SK-N-SH treated with all-trans-retinoic acid at 6 μM for 48 hours (cell line): ENCODE measurements at regions not wholly inside any gene's neighbourhood (a gene's known extent, or its start where the extent isn't known, plus 50 kb on each side); places are given as distances from the start of the nearest gene placed in this dataset.

Source experiments
- ATAC-seq: fragments of 200-7000 bp; cut with Tn5 transposase; 3 replicates; pipeline ENCODE4 v1.9.1; 2020; ENCODE audit warnings: mild to moderate bottlenecking, moderate library complexity
- ARNTL ChIP-seq: fragments of 450-650 bp; formaldehyde crosslinking; IDR thresholded peaks from 2 replicates; pipeline ENCODE4 v1.5.0; 2020; ENCODE audit warnings: low read depth, mild to moderate bottlenecking, moderate library complexity, borderline replicate concordance
- BACH2 ChIP-seq: fragments of 250-450 bp; sonication (Bioruptor Pico); IDR thresholded peaks from 2 replicates; pipeline ENCODE4 v1.9.0; 2021; ENCODE audit warnings: mild to moderate bottlenecking, borderline replicate concordance
- CSDC2 ChIP-seq: fragments of 250-450 bp; sonication (Bioruptor Pico); IDR thresholded peaks from 2 replicates; pipeline ENCODE4 v1.5.0; 2020; ENCODE audit warnings: mild to moderate bottlenecking, moderate library complexity
- ESRRG ChIP-seq: fragments of 250-450 bp; sonication (Bioruptor Pico); IDR thresholded peaks from 2 replicates; pipeline ENCODE4 v1.6.1; 2021; ENCODE audit warnings: mild to moderate bottlenecking
- GLIS3 ChIP-seq: fragments of 250-450 bp; sonication (Bioruptor Pico); IDR thresholded peaks from 2 replicates; pipeline ENCODE4 v1.5.0; 2020; ENCODE audit warnings: mild to moderate bottlenecking, moderate library complexity
- ISL1 ChIP-seq: fragments of 250-450 bp; sonication (Bioruptor Pico); IDR thresholded peaks from 2 replicates; pipeline ENCODE4 v2.1.2; 2022; ENCODE audit warnings: mild to moderate bottlenecking, moderate library complexity
- OSR1 ChIP-seq: fragments of 250-450 bp; sonication (Bioruptor Pico); IDR thresholded peaks from 2 replicates; pipeline ENCODE4 v1.8.0; 2022; ENCODE audit warnings: moderate library complexity, mild to moderate bottlenecking, inconsistent platforms
- PPARA ChIP-seq: fragments of 250-450 bp; sonication (Bioruptor Pico); IDR thresholded peaks from 2 replicates; pipeline ENCODE4 v1.5.0; 2020; ENCODE audit warnings: mild to moderate bottlenecking, borderline replicate concordance
- RARB ChIP-seq: fragments of 250-450 bp; sonication (Bioruptor Pico); IDR thresholded peaks from 2 replicates; pipeline ENCODE4 v1.8.0; 2021; ENCODE audit warnings: mild to moderate bottlenecking, moderate library complexity
- SNAI2 ChIP-seq: fragments of 250-450 bp; sonication (Bioruptor Pico); IDR thresholded peaks from 2 replicates; pipeline ENCODE4 v1.5.0; 2020; ENCODE audit warnings: mild to moderate bottlenecking, moderate library complexity
- TCF4 ChIP-seq: fragments of 250-450 bp; sonication (Bioruptor Pico); IDR thresholded peaks from 2 replicates; pipeline ENCODE4 v1.8.0; 2021; ENCODE audit warnings: mild to moderate bottlenecking, moderate library complexity, borderline replicate concordance
- TOX ChIP-seq: fragments of 250-450 bp; sonication (Bioruptor Pico); IDR thresholded peaks from 2 replicates; pipeline ENCODE4 v1.8.0; 2021; ENCODE audit warnings: mild to moderate bottlenecking, moderate library complexity, borderline replicate concordance
- ZC3H10 ChIP-seq: fragments of 250-450 bp; sonication (Bioruptor Pico); IDR thresholded peaks from 2 replicates; pipeline ENCODE4 v1.5.1; 2021; ENCODE audit warnings: mild to moderate bottlenecking, moderate library complexity
- ZFP3 ChIP-seq: fragments of 250-450 bp; sonication (Bioruptor Pico); IDR thresholded peaks from 2 replicates; pipeline ENCODE4 v1.5.0; 2020; ENCODE audit warnings: mild to moderate bottlenecking, moderate library complexity
- ZFP30 ChIP-seq: fragments of 450-650 bp; formaldehyde crosslinking; IDR thresholded peaks from 2 replicates; pipeline ENCODE4 v1.5.0; 2022; ENCODE audit warnings: mild to moderate bottlenecking, moderate library complexity
- ZNF565 ChIP-seq: fragments of 450-650 bp; formaldehyde crosslinking; conservative IDR thresholded peaks from 2 replicates; pipeline ENCODE4 v1.5.0; 2020; ENCODE audit warnings: low read depth, mild to moderate bottlenecking, moderate library complexity
- ZNF70 ChIP-seq: fragments of 450-650 bp; formaldehyde crosslinking; IDR thresholded peaks from 2 replicates; pipeline ENCODE4 v1.5.0; 2020; ENCODE audit warnings: mild to moderate bottlenecking, moderate library complexity
- TF ChIP-seq, protein P1 (sequence below): fragments of 250-450 bp; sonication (Bioruptor Pico); IDR thresholded peaks from 2 replicates; pipeline ENCODE4 v1.5.0; 2020; ENCODE audit warnings: mild to moderate bottlenecking, moderate library complexity
- TF ChIP-seq, protein P2 (sequence below): fragments of 250-450 bp; sonication (Bioruptor Pico); IDR thresholded peaks from 2 replicates; pipeline ENCODE4 v1.5.1; 2021; ENCODE audit warnings: mild to moderate bottlenecking, moderate library complexity
- TF ChIP-seq, protein P3 (sequence below): fragments of 250-450 bp; sonication (Bioruptor Pico); IDR thresholded peaks from 2 replicates; pipeline ENCODE4 v1.8.0; 2021; ENCODE audit warnings: low read depth, mild to moderate bottlenecking, moderate library complexity, borderline replicate concordance
- TF ChIP-seq, protein P4 (sequence below): fragments of 250-450 bp; sonication (Bioruptor Pico); IDR thresholded peaks from 2 replicates; pipeline ENCODE4 v1.8.0; 2020; ENCODE audit warnings: mild to moderate bottlenecking, moderate library complexity, borderline replicate concordance
- TF ChIP-seq, protein P5 (sequence below): fragments of 250-450 bp; sonication (Bioruptor Pico); IDR thresholded peaks from 2 replicates; pipeline ENCODE4 v1.5.1; 2020; ENCODE audit warnings: low read depth, mild to moderate bottlenecking, moderate library complexity

DNA sequence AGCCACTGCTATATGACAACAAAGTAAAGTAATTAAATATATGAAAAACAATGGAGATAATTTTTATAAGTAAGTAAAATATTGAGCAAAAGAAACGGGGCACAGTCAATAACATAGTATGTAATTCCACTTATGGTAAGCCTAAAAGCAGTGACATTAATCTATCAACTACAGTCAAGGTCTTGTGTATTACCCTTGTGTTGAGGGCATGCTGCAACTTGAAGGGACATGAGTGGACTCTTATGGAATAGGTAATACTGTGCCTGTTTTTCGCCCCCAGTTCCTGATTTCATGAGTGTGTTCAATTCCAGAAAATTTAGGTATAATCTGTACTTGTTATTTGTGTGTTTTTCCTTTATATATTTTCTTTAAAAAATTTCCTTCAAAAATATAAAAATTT is 201.3 kb upstream of the SLITRK6 start:
- no peak for ATAC-seq
- TF ChIP-seq ZNF565 (CRISPR knock-in tag) (no peak), CSDC2 (CRISPR knock-in tag) (no peak), ESRRG (CRISPR knock-in tag) (no peak), TOX (no peak), ZC3H10 (CRISPR knock-in tag) (no peak), SNAI2 (no peak), TCF4 (CRISPR knock-in tag) (no peak), GLIS3 (CRISPR knock-in tag) (no peak), ISL1 (CRISPR knock-in tag) (no peak), RARB (no peak), ZFP3 (no peak), ZFP30 (no peak), PPARA (CRISPR knock-in tag) (no peak), ZNF70 (CRISPR knock-in tag) (no peak), OSR1 (CRISPR knock-in tag) (no peak), BACH2 (CRISPR knock-in tag) (no peak)
- TF ChIP-seq, protein P1, sequence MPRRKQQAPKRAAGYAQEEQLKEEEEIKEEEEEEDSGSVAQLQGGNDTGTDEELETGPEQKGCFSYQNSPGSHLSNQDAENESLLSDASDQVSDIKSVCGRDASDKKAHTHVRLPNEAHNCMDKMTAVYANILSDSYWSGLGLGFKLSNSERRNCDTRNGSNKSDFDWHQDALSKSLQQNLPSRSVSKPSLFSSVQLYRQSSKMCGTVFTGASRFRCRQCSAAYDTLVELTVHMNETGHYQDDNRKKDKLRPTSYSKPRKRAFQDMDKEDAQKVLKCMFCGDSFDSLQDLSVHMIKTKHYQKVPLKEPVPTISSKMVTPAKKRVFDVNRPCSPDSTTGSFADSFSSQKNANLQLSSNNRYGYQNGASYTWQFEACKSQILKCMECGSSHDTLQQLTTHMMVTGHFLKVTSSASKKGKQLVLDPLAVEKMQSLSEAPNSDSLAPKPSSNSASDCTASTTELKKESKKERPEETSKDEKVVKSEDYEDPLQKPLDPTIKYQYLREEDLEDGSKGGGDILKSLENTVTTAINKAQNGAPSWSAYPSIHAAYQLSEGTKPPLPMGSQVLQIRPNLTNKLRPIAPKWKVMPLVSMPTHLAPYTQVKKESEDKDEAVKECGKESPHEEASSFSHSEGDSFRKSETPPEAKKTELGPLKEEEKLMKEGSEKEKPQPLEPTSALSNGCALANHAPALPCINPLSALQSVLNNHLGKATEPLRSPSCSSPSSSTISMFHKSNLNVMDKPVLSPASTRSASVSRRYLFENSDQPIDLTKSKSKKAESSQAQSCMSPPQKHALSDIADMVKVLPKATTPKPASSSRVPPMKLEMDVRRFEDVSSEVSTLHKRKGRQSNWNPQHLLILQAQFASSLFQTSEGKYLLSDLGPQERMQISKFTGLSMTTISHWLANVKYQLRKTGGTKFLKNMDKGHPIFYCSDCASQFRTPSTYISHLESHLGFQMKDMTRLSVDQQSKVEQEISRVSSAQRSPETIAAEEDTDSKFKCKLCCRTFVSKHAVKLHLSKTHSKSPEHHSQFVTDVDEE (CRISPR knock-in tag), result no peak
- TF ChIP-seq, protein P2, sequence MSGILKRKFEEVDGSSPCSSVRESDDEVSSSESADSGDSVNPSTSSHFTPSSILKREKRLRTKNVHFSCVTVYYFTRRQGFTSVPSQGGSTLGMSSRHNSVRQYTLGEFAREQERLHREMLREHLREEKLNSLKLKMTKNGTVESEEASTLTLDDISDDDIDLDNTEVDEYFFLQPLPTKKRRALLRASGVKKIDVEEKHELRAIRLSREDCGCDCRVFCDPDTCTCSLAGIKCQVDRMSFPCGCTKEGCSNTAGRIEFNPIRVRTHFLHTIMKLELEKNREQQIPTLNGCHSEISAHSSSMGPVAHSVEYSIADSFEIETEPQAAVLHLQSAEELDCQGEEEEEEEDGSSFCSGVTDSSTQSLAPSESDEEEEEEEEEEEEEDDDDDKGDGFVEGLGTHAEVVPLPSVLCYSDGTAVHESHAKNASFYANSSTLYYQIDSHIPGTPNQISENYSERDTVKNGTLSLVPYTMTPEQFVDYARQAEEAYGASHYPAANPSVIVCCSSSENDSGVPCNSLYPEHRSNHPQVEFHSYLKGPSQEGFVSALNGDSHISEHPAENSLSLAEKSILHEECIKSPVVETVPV (CRISPR knock-in tag), result no peak
- TF ChIP-seq, protein P3, sequence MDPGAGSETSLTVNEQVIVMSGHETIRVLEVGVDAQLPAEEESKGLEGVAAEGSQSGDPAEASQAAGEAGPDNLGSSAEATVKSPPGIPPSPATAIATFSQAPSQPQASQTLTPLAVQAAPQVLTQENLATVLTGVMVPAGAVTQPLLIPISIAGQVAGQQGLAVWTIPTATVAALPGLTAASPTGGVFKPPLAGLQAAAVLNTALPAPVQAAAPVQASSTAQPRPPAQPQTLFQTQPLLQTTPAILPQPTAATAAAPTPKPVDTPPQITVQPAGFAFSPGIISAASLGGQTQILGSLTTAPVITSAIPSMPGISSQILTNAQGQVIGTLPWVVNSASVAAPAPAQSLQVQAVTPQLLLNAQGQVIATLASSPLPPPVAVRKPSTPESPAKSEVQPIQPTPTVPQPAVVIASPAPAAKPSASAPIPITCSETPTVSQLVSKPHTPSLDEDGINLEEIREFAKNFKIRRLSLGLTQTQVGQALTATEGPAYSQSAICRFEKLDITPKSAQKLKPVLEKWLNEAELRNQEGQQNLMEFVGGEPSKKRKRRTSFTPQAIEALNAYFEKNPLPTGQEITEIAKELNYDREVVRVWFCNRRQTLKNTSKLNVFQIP (CRISPR knock-in tag), result no peak
- TF ChIP-seq, protein P4, sequence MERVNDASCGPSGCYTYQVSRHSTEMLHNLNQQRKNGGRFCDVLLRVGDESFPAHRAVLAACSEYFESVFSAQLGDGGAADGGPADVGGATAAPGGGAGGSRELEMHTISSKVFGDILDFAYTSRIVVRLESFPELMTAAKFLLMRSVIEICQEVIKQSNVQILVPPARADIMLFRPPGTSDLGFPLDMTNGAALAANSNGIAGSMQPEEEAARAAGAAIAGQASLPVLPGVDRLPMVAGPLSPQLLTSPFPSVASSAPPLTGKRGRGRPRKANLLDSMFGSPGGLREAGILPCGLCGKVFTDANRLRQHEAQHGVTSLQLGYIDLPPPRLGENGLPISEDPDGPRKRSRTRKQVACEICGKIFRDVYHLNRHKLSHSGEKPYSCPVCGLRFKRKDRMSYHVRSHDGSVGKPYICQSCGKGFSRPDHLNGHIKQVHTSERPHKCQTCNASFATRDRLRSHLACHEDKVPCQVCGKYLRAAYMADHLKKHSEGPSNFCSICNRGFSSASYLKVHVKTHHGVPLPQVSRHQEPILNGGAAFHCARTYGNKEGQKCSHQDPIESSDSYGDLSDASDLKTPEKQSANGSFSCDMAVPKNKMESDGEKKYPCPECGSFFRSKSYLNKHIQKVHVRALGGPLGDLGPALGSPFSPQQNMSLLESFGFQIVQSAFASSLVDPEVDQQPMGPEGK (CRISPR knock-in tag), result no peak

DNA sequence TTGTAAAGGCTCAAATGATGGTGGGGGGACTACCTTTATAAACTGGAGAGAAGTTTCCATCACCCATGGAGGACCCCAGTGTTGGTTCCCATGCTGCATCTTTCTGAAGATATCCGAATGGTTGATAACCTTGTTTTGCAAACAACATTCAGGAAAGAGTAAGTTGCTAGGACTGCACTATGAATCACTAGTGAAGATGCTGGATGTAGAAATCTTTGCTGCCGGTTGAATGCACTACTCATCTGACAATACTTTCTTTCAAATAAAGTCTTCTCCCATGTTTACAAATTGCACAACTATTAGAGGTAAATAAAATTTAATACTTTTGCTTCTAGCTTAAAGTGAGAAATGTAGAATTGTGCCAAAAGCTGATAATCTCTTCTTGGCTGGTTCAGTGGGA is 198.4 kb upstream of the SLITRK6 start:
- no peak for ATAC-seq
- TF ChIP-seq RARB, result no peak
- no peak for TF ChIP-seq ZC3H10 (CRISPR knock-in tag)
- TF ChIP-seq SNAI2, result no peak
- no peak for TF ChIP-seq BACH2 (CRISPR knock-in tag)
- TF ChIP-seq TCF4 (CRISPR knock-in tag), result no peak
- TF ChIP-seq, protein P1 (CRISPR knock-in tag), result no peak

DNA sequence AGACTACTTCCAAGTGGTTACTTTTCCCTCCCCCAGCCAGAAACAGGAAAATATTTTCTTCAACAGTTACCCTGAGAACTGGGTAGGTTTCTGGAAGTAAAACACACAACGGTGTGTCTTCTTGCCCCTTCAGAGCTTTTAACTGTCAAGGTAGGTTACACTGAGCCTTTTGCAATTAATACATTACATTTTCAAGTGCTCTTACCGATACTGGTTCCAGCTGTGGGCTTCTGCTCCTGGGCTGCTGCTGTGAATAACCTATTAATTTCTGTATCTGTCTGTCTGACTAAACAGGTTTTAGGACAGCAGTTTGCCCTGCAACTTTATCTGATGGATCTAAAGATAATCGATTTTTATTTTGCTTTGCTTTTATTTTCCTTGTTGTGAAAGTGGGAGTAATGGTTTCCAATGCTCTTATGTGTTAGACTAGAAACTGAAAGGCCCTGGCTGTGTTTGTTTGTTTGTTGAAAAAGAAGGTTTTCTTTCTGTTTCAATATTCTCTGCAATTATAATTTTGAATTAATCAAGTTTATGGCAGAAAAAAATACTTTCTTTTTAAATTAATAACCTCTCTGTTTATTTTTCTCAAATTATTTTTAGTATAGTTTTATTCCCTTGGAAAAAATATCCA is 196.7 kb upstream of the SLITRK6 start:
- no peak for ATAC-seq
- no peak for TF ChIP-seq ZFP3
- no peak for TF ChIP-seq ISL1 (CRISPR knock-in tag)
- TF ChIP-seq, protein P2 (CRISPR knock-in tag), result no peak
- no peak for TF ChIP-seq ARNTL
- TF ChIP-seq, protein P5, sequence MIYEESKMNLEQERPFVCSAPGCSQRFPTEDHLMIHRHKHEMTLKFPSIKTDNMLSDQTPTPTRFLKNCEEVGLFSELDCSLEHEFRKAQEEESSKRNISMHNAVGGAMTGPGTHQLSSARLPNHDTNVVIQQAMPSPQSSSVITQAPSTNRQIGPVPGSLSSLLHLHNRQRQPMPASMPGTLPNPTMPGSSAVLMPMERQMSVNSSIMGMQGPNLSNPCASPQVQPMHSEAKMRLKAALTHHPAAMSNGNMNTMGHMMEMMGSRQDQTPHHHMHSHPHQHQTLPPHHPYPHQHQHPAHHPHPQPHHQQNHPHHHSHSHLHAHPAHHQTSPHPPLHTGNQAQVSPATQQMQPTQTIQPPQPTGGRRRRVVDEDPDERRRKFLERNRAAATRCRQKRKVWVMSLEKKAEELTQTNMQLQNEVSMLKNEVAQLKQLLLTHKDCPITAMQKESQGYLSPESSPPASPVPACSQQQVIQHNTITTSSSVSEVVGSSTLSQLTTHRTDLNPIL (CRISPR knock-in tag), result no peak
- TF ChIP-seq, protein P3 (CRISPR knock-in tag), result no peak
- no peak for TF ChIP-seq ZFP30
- TF ChIP-seq BACH2 (CRISPR knock-in tag), result no peak
- no peak for TF ChIP-seq OSR1 (CRISPR knock-in tag)
- no peak for TF ChIP-seq ZC3H10 (CRISPR knock-in tag)
- no peak for TF ChIP-seq RARB
